Hepatocyte (in vitro differentiated cells): ENCODE measurements at regions not wholly inside any gene's neighbourhood (a gene's known extent, or its start where the extent isn't known, plus 50 kb on each side); places are given as distances from the start of the nearest gene placed in this dataset.

Source experiments
- DNase-seq: peaks from one replicate; pipeline ENCODE4 v3.0.0-alpha.2; 2016; ENCODE audit warnings: low spot score
- H2AFZ ChIP-seq: fragments of 200-600 bp; sonication (generic); 2 replicates; pipeline ENCODE4 v1.6.0; 2016; ENCODE audit warnings: antibody characterized with exemption, mild to moderate bottlenecking
- H3K27ac ChIP-seq: fragments of 200-600 bp; sonication (generic); 2 replicates; pipeline ENCODE4 v1.5.1; 2016; ENCODE audit warnings: mild to moderate bottlenecking
- H3K27me3 ChIP-seq: fragments of 200-600 bp; sonication (generic); 2 replicates; pipeline ENCODE4 v1.6.1; 2016
- H3K36me3 ChIP-seq: fragments of 200-600 bp; sonication (generic); replicated peaks from 2 replicates; pipeline ENCODE4 v1.5.1; 2016; ENCODE audit warnings: low read depth; ENCODE audit not compliant: insufficient read depth
- H3K4me1 ChIP-seq: fragments of 200-600 bp; sonication (generic); 2 replicates; pipeline ENCODE4 v1.5.1; 2016; ENCODE audit warnings: mild to moderate bottlenecking, moderate library complexity; ENCODE audit not compliant: insufficient read depth
- H3K4me2 ChIP-seq: fragments of 200-600 bp; sonication (generic); 2 replicates; pipeline ENCODE4 v1.6.0; 2016
- H3K4me3 ChIP-seq: fragments of 200-600 bp; sonication (generic); 2 replicates; pipeline ENCODE4 v1.5.1; 2016; ENCODE audit warnings: mild to moderate bottlenecking
- H3K79me2 ChIP-seq: fragments of 200-600 bp; sonication (generic); 2 replicates; pipeline ENCODE4 v1.6.0; 2017; ENCODE audit warnings: mild to moderate bottlenecking
- H3K9me2 ChIP-seq: fragments of 200-600 bp; sonication (generic); replicated peaks from 2 replicates; pipeline ENCODE4 v1.6.0; 2017; ENCODE audit warnings: mild to moderate bottlenecking; ENCODE audit not compliant: insufficient read depth
- H3K9me3 ChIP-seq: fragments of 200-600 bp; sonication (generic); 2 replicates; pipeline ENCODE4 v1.5.1; 2016; ENCODE audit warnings: low read depth, mild to moderate bottlenecking
- H4K20me1 ChIP-seq: fragments of 200-600 bp; sonication (generic); 2 replicates; pipeline ENCODE4 v1.6.0; 2016; ENCODE audit warnings: mild to moderate bottlenecking; ENCODE audit not compliant: insufficient read depth, poor library complexity, severe bottlenecking
- CTCF ChIP-seq: fragments of 200-600 bp; sonication (generic); IDR thresholded peaks from 2 replicates; pipeline ENCODE4 v1.5.1; 2016; ENCODE audit warnings: antibody characterized with exemption, mild to moderate bottlenecking; ENCODE audit not compliant: poor library complexity
- EZH2 ChIP-seq: fragments of 200-600 bp; sonication (generic); IDR thresholded peaks from 2 replicates; pipeline ENCODE4 v1.6.1; 2016; ENCODE audit warnings: antibody characterized with exemption, mild to moderate bottlenecking, borderline replicate concordance
- EZH2phosphoT487 ChIP-seq: fragments of 200-600 bp; sonication (generic); IDR thresholded peaks from one replicate; pipeline ENCODE4 v1.6.1; 2018; ENCODE audit warnings: antibody characterized with exemption, mild to moderate bottlenecking, low read depth, moderate library complexity; ENCODE audit not compliant: unreplicated experiment, severe bottlenecking
- WGBS: methylation state at CpG from one replicate; pipeline ENCODE4 v1.1.6; 2016; ENCODE audit warnings: low lambda C conversion rate; ENCODE audit errors: missing lambda C conversion rate; 5-methylcytosine and 5-hydroxymethylcytosine counted together

GRCh38 chr1:170305777-170306512 lies 160.2 kb downstream of the NTMT2 start:
- Histone ChIP-seq H3K9me3 (no peaks in the 10 kb centered on the region), H3K4me2 (no peak overlapping the region), H4K20me1 (no peaks in the 10 kb centered on the region), H3K4me3 (no peak overlapping the region), H3K4me1 (no peaks in the 10 kb centered on the region), H2AFZ (no peak overlapping the region), H3K9me2 (no peaks in the 10 kb centered on the region), H3K79me2 (no peaks in the 10 kb centered on the region), H3K27me3 (no peaks in the 10 kb centered on the region), H3K36me3 (no peaks in the 10 kb centered on the region), H3K27ac (no peak overlapping the region)
- no peak for TF ChIP-seq EZH2phosphoT487
- TF ChIP-seq EZH2 = no peak
- TF ChIP-seq CTCF = no peak
- 82% methylated on average over 2 of the region's 2 CpGs for WGBS
- DNase-seq = no peak

DNA sequence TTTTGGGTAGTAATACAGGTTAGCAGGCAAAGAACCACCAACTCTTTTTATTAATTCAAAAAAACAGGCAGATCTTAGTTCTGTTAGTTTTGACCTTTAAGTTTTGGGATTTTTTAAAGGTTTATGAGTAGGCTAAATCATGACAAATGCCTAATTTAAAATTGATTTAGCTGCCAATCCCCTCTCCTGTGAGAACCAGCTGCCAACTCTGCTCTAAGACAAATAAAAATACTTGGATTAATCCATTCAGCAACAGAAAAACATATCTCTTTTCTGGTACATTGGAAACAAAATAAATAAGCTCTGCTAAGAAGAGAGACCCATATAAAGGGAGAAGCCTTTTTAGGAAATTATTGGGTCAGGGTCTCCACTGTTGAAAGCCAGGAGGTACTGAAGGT lies 160.8 kb downstream of the NTMT2 start:
- H3K9me3 ChIP-seq = no peaks in the 10 kb centered on the region
- TF ChIP-seq EZH2 (no peak), EZH2phosphoT487 (no peak), CTCF (no peak)

DNA sequence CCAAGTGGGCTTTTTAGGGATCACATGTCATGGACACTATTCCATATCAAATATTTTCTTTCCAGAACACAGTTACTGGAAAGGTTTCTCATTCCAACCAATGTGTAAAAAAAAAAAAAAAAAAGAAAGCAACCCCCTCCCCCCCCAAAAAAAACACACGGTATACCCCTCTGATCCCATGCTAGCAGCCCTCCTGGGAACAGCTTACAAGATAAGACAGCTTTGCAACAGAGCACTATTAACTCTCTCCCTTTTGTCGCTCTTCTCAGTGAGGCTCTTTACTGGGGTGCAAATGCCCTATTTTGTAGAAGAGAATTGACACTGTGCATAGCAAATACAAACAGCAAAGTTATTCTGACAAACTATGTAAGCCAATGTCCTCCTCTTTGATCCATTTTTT lies 161.2 kb downstream of the NTMT2 start:
- H3K4me3 ChIP-seq = no peak overlapping the region
- no peaks in the 10 kb centered on the region for H3K36me3 ChIP-seq
- no peak overlapping the region for H2AFZ ChIP-seq
- no peaks in the 10 kb centered on the region for H3K9me3 ChIP-seq
- TF ChIP-seq EZH2phosphoT487 = no peak
- TF ChIP-seq CTCF = no peak
- no peak for TF ChIP-seq EZH2
- DNase-seq = no peak
- no peaks in the 10 kb centered on the region for H4K20me1 ChIP-seq
- H3K9me2 ChIP-seq = no peaks in the 10 kb centered on the region
- no peaks in the 10 kb centered on the region for H3K27me3 ChIP-seq
- H3K79me2 ChIP-seq = no peaks in the 10 kb centered on the region
- WGBS = 50% methylated on average over 2 of the region's 2 CpGs
- no peak overlapping the region for H3K4me2 ChIP-seq
- H3K4me1 ChIP-seq = no peaks in the 10 kb centered on the region
- H3K27ac ChIP-seq = no peak overlapping the region

More for the DNA sequence above, 160.8 kb downstream of the NTMT2 start:
- Histone ChIP-seq H3K4me3 (no peak overlapping the region), H3K36me3 (no peaks in the 10 kb centered on the region), H3K4me2 (no peak overlapping the region), H3K79me2 (no peaks in the 10 kb centered on the region), H3K27ac (no peak overlapping the region), H3K27me3 (no peaks in the 10 kb centered on the region), H2AFZ (no peak overlapping the region), H3K9me2 (no peaks in the 10 kb centered on the region), H4K20me1 (no peaks in the 10 kb centered on the region), H3K4me1 (no peaks in the 10 kb centered on the region)
- DNase-seq = no peak

GRCh38 chr1:170307426-170307825 lies 161.7 kb downstream of the NTMT2 start:
- no peaks in the 10 kb centered on the region for H3K9me2 ChIP-seq
- no peaks in the 10 kb centered on the region for H3K36me3 ChIP-seq
- no peaks in the 10 kb centered on the region for H3K9me3 ChIP-seq
- no peaks in the 10 kb centered on the region for H4K20me1 ChIP-seq
- H2AFZ ChIP-seq = no peak overlapping the region
- no peaks in the 10 kb centered on the region for H3K27me3 ChIP-seq
- no peak for TF ChIP-seq CTCF
- TF ChIP-seq EZH2 = no peak
- no peak for TF ChIP-seq EZH2phosphoT487
- no peaks in the 10 kb centered on the region for H3K79me2 ChIP-seq
- no peak overlapping the region for H3K4me2 ChIP-seq
- no peak for DNase-seq
- no peak overlapping the region for H3K27ac ChIP-seq
- H3K4me1 ChIP-seq = no peaks in the 10 kb centered on the region
- H3K4me3 ChIP-seq = no peak overlapping the region
- WGBS = 85% methylated on average over 1 of the region's 1 CpG
